HCT116 (cell line): ENCODE measurements at regions not wholly inside any gene's neighbourhood (a gene's known extent, or its start where the extent isn't known, plus 50 kb on each side); places are given as distances from the start of the nearest gene placed in this dataset.

Experiments used
- ATAC-seq: fragments of 200-7000 bp; cut with Tn5 transposase; 2 replicates; pipeline ENCODE4 v1.9.1; 2020; ENCODE audit warnings: mild to moderate bottlenecking, moderate library complexity
- BruUV-seq: library from RNA; stranded (reverse); fragments of 400-500 nt; replicated peaks from 2 replicates; lab custom pipeline; 2021; lab: Mats Ljungman, UMichigan
- CTCF ChIA-PET: fragments of 300-600 bp; sonication (Branson Sonifier 250); formaldehyde crosslinking; loops from one replicate; lab custom pipeline; 2021; ENCODE audit warnings: antibody characterized with exemption; lab: Charles Lee
- POLR2A ChIA-PET: fragments of 300-600, 350-600 bp; sonication (Branson Sonifier 250); formaldehyde crosslinking; loops from one replicate; lab custom pipeline; 2021; ENCODE audit warnings: antibody characterized with exemption; lab: Charles Lee
- RAD21 ChIA-PET, 2 experiments: fragments of 300-600 bp; sonication (Branson Sonifier 250); formaldehyde crosslinking; loops; one replicate each; lab custom pipeline; 2023; ENCODE audit warnings: low total read pairs in 2 of 2; ENCODE audit not compliant: uncharacterized antibody in 2 of 2, unreplicated experiment in 2 of 2, low non-redundant PET in 1 of 2; lab: Charles Lee
- DNase-seq: peaks from one replicate; pipeline ENCODE4 v3.0.0-alpha.2; 2010; ENCODE audit warnings: low read depth, low spot score
- H2AFZ ChIP-seq: fragments of 200-600 bp; shearing (Covaris generic), sonication (generic); 2 replicates; pipeline ENCODE4 v1.6.1; 2017; ENCODE audit warnings: low read depth, mixed run types, mixed read lengths, antibody characterized with exemption, low read length; ENCODE audit not compliant: poor library complexity, severe bottlenecking
- H3K27ac ChIP-seq: 2 replicates; pipeline ENCODE4 v1.5.1; 2012; ENCODE audit warnings: low read depth, low read length
- H3K27me3 ChIP-seq: fragments of 200-600 bp; sonication (generic); 2 replicates; pipeline ENCODE4 v1.6.1; 2016; ENCODE audit warnings: mixed run types, low read length, mixed read lengths; ENCODE audit not compliant: insufficient read depth
- H3K36me3 ChIP-seq, 2 experiments: fragments of 200-500 bp in 1 of 2; fragments of 200-600 bp in 1 of 2; sonication (Bioruptor generic) in 1 of 2; sonication (generic) in 1 of 2; 2 replicates each; pipeline versions ENCODE4 v1.5.1 to v1.6.1; 2014 to 2016; ENCODE audit warnings: low read length in 2 of 2, inconsistent platforms in 1 of 2, mixed read lengths in 1 of 2, mixed run types in 1 of 2; ENCODE audit not compliant: insufficient read depth in 2 of 2, control insufficient read depth in 1 of 2
- H3K4me1 ChIP-seq, 2 experiments: fragments of 200-600 bp in 1 of 2; sonication (generic) in 1 of 2; 2 replicates each; pipeline versions ENCODE4 v1.5.1 to v1.6.1; 2012 to 2017; ENCODE audit warnings: low read length in 2 of 2, inconsistent platforms in 1 of 2, mild to moderate bottlenecking in 1 of 2, mixed read lengths in 1 of 2, mixed run types in 1 of 2, moderate library complexity in 1 of 2; ENCODE audit not compliant: insufficient read depth in 2 of 2, control insufficient read depth in 1 of 2
- H3K4me2 ChIP-seq: fragments of 200-600 bp; sonication (generic); 2 replicates; pipeline ENCODE4 v1.6.1; 2017; ENCODE audit warnings: mixed run types, low read length, mixed read lengths
- H3K4me3 ChIP-seq, 2 experiments: fragments of 200-600 bp in 1 of 2; sonication (generic) in 1 of 2; replicated peaks in 1 of 2; 2 replicates each; pipeline ENCODE4 v1.5.1; 2011 to 2016; ENCODE audit warnings: low read length in 2 of 2, control low read depth in 1 of 2, low read depth in 1 of 2, mild to moderate bottlenecking in 1 of 2, mixed read lengths in 1 of 2, mixed run types in 1 of 2
- H3K79me2 ChIP-seq: fragments of 200-600 bp; sonication (generic); 2 replicates; pipeline ENCODE4 v1.6.1; 2017; ENCODE audit warnings: mild to moderate bottlenecking, mixed run types, low read length, moderate library complexity, mixed read lengths; ENCODE audit not compliant: insufficient read depth
- H3K9ac ChIP-seq: fragments of 200-600 bp; sonication (generic); 2 replicates; pipeline ENCODE4 v1.6.1; 2016; ENCODE audit warnings: low read length, mixed read lengths
- H3K9me2 ChIP-seq: fragments of 200-600 bp; sonication (generic), shearing (Covaris generic); 2 replicates; pipeline ENCODE4 v1.6.1; 2017; ENCODE audit warnings: mixed run types, mild to moderate bottlenecking, moderate library complexity; ENCODE audit not compliant: insufficient read depth
- H3K9me3 ChIP-seq, 2 experiments: fragments of 200-500 bp in 1 of 2; fragments of 200-600 bp in 1 of 2; sonication (Bioruptor generic) in 1 of 2; sonication (generic) in 1 of 2; 2 replicates each; pipeline ENCODE4 v1.6.1; 2014 to 2017; ENCODE audit warnings: low read length in 2 of 2, mixed read lengths in 2 of 2, inconsistent platforms in 1 of 2, low read depth in 1 of 2, mild to moderate bottlenecking in 1 of 2, mixed run types in 1 of 2, moderate library complexity in 1 of 2; ENCODE audit not compliant: control insufficient read depth in 1 of 2, insufficient read depth in 1 of 2
- H4K20me1 ChIP-seq: fragments of 200-600 bp; sonication (generic), shearing (Covaris generic); 2 replicates; pipeline ENCODE4 v1.6.1; 2017; ENCODE audit warnings: mixed run types, mild to moderate bottlenecking, moderate library complexity; ENCODE audit not compliant: insufficient read depth
- FOSL1 ChIP-seq: IDR thresholded peaks from 2 replicates; pipeline ENCODE4 v1.6.1; 2012; ENCODE audit warnings: low read depth
- JUND ChIP-seq: IDR thresholded peaks from 2 replicates; pipeline ENCODE4 v1.6.1; 2012
- POLR2AphosphoS5 ChIP-seq: IDR thresholded peaks from 2 replicates; pipeline ENCODE4 v1.6.1; 2011; ENCODE audit warnings: mild to moderate bottlenecking, low read depth, low read length, moderate library complexity
- RAD21 ChIP-seq: IDR thresholded peaks from 2 replicates; pipeline ENCODE4 v1.6.1; 2012; ENCODE audit warnings: low read depth, mild to moderate bottlenecking
- SP1 ChIP-seq: IDR thresholded peaks from 2 replicates; pipeline ENCODE4 v1.6.1; 2012; ENCODE audit warnings: low read depth
- SRF ChIP-seq: IDR thresholded peaks from 2 replicates; pipeline ENCODE4 v1.6.1; 2012; ENCODE audit warnings: low read depth
- ZNF274 ChIP-seq: fragments of 200-500 bp; sonication (Bioruptor generic); IDR thresholded peaks from 2 replicates; pipeline ENCODE4 v1.6.1; 2014; ENCODE audit warnings: mild to moderate bottlenecking, low read depth, low read length, inconsistent platforms
- intact Hi-C: fragments of 100-400 bp; cut with micrococcal nuclease; formaldehyde crosslinking; loops from 2 replicates; pipeline ENCODE4 v1.10.0; 2022
- TF ChIP-seq, protein P1 (sequence below): IDR thresholded peaks from 2 replicates; pipeline ENCODE4 v1.6.1; 2011; ENCODE audit warnings: mild to moderate bottlenecking, low read length, moderate library complexity; ENCODE audit not compliant: insufficient replicate concordance; ENCODE audit errors: extremely low read depth
- TF ChIP-seq, protein P2 (sequence below), 3 experiments: fragments of 200-600 bp in 1 of 3; sonication (generic) in 1 of 3; IDR thresholded peaks in 2 of 3; conservative IDR thresholded peaks in 1 of 3; 2 replicates each; pipeline ENCODE4 v1.5.1; 2012 to 2017; ENCODE audit warnings: low read depth in 2 of 3, low read length in 2 of 3, antibody characterized with exemption in 1 of 3, borderline replicate concordance in 1 of 3, control low read depth in 1 of 3, mild to moderate bottlenecking in 1 of 3, mixed read lengths in 1 of 3, mixed run types in 1 of 3, moderate library complexity in 1 of 3; ENCODE audit not compliant: insufficient read depth in 1 of 3
- TF ChIP-seq, protein P3 (sequence below): IDR thresholded peaks from 2 replicates; pipeline ENCODE4 v1.6.1; 2012; ENCODE audit warnings: low read depth

DNA sequence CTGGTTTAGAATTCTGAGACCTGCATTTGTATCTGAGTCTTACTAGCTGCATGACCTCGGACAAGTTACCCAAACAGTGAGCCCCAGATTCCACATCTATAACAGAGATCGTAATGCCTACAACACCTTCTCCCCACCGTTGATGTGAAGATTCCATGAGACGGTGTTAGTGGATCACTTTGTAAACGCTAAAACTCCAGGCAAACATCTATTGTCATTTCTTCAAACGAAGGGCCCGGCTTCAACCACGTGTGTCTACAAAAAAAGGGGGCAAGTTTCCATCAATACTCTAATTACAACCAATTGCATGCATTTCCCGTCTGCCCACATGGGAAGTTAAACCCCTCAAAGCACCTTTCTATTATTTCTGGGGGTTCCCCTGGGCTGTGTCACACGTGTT is 99.1 kb upstream of the ENPP6 start (continued):
- TF ChIP-seq, protein P1, sequence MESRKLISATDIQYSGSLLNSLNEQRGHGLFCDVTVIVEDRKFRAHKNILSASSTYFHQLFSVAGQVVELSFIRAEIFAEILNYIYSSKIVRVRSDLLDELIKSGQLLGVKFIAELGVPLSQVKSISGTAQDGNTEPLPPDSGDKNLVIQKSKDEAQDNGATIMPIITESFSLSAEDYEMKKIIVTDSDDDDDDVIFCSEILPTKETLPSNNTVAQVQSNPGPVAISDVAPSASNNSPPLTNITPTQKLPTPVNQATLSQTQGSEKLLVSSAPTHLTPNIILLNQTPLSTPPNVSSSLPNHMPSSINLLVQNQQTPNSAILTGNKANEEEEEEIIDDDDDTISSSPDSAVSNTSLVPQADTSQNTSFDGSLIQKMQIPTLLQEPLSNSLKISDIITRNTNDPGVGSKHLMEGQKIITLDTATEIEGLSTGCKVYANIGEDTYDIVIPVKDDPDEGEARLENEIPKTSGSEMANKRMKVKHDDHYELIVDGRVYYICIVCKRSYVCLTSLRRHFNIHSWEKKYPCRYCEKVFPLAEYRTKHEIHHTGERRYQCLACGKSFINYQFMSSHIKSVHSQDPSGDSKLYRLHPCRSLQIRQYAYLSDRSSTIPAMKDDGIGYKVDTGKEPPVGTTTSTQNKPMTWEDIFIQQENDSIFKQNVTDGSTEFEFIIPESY: no peak
- TF ChIP-seq POLR2AphosphoS5: no peak
- TF ChIP-seq, protein P2, sequence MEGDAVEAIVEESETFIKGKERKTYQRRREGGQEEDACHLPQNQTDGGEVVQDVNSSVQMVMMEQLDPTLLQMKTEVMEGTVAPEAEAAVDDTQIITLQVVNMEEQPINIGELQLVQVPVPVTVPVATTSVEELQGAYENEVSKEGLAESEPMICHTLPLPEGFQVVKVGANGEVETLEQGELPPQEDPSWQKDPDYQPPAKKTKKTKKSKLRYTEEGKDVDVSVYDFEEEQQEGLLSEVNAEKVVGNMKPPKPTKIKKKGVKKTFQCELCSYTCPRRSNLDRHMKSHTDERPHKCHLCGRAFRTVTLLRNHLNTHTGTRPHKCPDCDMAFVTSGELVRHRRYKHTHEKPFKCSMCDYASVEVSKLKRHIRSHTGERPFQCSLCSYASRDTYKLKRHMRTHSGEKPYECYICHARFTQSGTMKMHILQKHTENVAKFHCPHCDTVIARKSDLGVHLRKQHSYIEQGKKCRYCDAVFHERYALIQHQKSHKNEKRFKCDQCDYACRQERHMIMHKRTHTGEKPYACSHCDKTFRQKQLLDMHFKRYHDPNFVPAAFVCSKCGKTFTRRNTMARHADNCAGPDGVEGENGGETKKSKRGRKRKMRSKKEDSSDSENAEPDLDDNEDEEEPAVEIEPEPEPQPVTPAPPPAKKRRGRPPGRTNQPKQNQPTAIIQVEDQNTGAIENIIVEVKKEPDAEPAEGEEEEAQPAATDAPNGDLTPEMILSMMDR (IDR thresholded peaks at IDR 0.05 in 2 of 3, conservative IDR thresholded peaks at IDR 0.05 in 1 of 3; ENCODE audit: borderline replicate concordance in 1 of 3, insufficient read depth in 1 of 3, low read depth in 2 of 3, low read length in 2 of 3): no peak

DNA sequence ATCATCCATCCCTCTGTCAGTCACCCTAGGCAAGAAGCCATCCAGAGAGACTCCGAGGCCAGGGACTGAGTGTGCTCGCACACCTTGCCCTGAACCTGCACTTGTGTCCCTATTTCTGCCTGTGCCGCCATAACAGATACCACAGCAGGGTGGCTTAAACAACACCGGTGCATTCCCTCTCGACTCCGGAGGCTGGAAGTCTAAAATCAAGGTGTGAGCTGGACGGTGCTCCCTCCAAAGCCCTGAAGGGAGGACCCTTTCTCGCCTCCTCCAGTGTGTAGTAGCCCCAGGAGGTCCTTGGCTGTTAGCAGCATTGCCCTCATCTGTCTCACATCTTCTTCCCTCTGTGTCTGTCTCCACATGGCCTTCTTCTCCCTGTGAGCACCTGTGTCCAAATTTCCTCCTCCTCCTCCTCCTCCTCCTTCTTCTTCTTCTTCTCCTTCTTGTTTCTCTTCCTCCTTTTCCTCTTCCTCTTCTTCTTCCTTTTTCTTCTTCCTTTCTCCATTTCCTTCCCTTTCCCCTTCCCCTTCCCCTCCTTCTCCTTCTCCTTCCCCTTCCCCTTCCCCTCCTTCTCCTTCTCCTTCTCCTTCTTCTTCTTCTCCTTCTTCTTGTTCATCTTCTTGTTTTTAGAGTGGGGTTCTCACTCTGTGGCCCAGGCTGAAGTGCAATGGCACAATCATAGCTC is 98.1 kb upstream of the ENPP6 start:
- Histone ChIP-seq H3K79me2 (no peaks in the 10 kb centered on the region), H3K9me2 (no peaks in the 10 kb centered on the region), H3K9ac (no peak overlapping the region), H3K36me3 (no peaks in the 10 kb centered on the region), H3K4me2 (no peak overlapping the region), H3K9me3 (no peaks in the 10 kb centered on the region), H3K4me1 (no peaks in the 10 kb centered on the region), H4K20me1 (no peaks in the 10 kb centered on the region), H3K4me3 (no peak overlapping the region), H3K27ac (no peak overlapping the region), H2AFZ (no peak overlapping the region), H3K27me3 (no peaks in the 10 kb centered on the region)
- CTCF ChIA-PET: no interaction called here
- RAD21 ChIA-PET: no interaction called here
- DNase-seq: no peak
- no peak for ATAC-seq
- POLR2A ChIA-PET: interaction anchor here (0.7 kb wide), 1 partner anchor 59 kb away, joined by 3 read pairs; no protein-coding TSS in a partner anchor
- intact Hi-C loops: no loop called here
- BruUV-seq: no TSS peak
- TF ChIP-seq ZNF274 (no peak), RAD21 (no peak), SP1 (no peak), FOSL1 (no peak), SRF (no peak), JUND (no peak)
- TF ChIP-seq, protein P3, sequence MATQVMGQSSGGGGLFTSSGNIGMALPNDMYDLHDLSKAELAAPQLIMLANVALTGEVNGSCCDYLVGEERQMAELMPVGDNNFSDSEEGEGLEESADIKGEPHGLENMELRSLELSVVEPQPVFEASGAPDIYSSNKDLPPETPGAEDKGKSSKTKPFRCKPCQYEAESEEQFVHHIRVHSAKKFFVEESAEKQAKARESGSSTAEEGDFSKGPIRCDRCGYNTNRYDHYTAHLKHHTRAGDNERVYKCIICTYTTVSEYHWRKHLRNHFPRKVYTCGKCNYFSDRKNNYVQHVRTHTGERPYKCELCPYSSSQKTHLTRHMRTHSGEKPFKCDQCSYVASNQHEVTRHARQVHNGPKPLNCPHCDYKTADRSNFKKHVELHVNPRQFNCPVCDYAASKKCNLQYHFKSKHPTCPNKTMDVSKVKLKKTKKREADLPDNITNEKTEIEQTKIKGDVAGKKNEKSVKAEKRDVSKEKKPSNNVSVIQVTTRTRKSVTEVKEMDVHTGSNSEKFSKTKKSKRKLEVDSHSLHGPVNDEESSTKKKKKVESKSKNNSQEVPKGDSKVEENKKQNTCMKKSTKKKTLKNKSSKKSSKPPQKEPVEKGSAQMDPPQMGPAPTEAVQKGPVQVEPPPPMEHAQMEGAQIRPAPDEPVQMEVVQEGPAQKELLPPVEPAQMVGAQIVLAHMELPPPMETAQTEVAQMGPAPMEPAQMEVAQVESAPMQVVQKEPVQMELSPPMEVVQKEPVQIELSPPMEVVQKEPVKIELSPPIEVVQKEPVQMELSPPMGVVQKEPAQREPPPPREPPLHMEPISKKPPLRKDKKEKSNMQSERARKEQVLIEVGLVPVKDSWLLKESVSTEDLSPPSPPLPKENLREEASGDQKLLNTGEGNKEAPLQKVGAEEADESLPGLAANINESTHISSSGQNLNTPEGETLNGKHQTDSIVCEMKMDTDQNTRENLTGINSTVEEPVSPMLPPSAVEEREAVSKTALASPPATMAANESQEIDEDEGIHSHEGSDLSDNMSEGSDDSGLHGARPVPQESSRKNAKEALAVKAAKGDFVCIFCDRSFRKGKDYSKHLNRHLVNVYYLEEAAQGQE: no peak
- TF ChIP-seq, protein P1: no peak
- TF ChIP-seq, protein P2 (IDR thresholded peaks at IDR 0.05 in 2 of 3, conservative IDR thresholded peaks at IDR 0.05 in 1 of 3; ENCODE audit: borderline replicate concordance in 1 of 3, insufficient read depth in 1 of 3, low read depth in 2 of 3, low read length in 2 of 3): no peak
